ENCODE measurements at regions not wholly inside any gene's neighbourhood (a gene's known extent, or its start where the extent isn't known, plus 50 kb on each side); places are given as distances from the start of the nearest gene placed in this dataset.

GRCh38 chr12:47025349-47025748 lies 54.1 kb upstream of the PCED1B start:
- DNase-seq (ENCODE audit: low read depth in 2 of 3, low spot score in 2 of 3), result no peak

- DNase-seq (ENCODE audit: low read depth in 2 of 3, low spot score in 2 of 3), result no peak
Measured at GRCh38 chr12:47025798-47026197, 53.6 kb upstream of the PCED1B start.

GRCh38 chr12:47026291-47026690 lies 53.1 kb upstream of the PCED1B start:
- DNase-seq (ENCODE audit: low read depth in 2 of 3, low spot score in 2 of 3), result no peak
